NCI-H2081 treated with DMSO at 0.1 percent for 48 hours (cell line): ENCODE measurements at regions not wholly inside any gene's neighbourhood (a gene's known extent, or its start where the extent isn't known, plus 50 kb on each side); places are given as distances from the start of the nearest gene placed in this dataset.

Experiments
- DNase-seq: peaks from one replicate; lab custom pipeline; 2025; lab: John Stamatoyannopoulos, UW

- DNase-seq, result no peak
Observed at GRCh38 chr10:118501171-118501570, 94.3 kb downstream of the PRLHR start.

GRCh38 chr10:118500477-118501104 lies 94.9 kb downstream of the PRLHR start:
- no peak for DNase-seq

DNA sequence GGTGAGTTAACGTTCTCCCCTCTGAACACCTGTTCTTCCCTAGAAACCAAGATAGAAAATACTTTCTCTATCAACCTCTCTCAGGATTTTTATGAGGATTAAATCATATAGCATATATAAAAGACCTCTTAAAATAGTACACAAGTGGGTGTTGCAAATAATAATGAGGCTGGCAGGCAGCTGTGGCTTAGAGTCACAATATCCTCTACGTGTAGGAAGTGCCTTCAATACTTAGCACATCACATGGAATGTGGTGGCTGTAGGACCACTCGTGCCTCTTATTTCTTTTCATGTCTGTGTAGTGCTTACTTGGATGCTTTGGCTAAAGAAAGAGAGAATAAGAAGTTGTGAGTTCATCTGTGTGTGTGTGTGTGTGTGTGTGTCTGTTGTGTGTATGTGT lies 96.3 kb downstream of the PRLHR start:
- no peak for DNase-seq

GRCh38 chr10:118498623-118499022 lies 96.8 kb downstream of the PRLHR start:
- no peak for DNase-seq

- no peak for DNase-seq
Observed at GRCh38 chr10:118497227-118497626, 98.2 kb downstream of the PRLHR start.

DNA sequence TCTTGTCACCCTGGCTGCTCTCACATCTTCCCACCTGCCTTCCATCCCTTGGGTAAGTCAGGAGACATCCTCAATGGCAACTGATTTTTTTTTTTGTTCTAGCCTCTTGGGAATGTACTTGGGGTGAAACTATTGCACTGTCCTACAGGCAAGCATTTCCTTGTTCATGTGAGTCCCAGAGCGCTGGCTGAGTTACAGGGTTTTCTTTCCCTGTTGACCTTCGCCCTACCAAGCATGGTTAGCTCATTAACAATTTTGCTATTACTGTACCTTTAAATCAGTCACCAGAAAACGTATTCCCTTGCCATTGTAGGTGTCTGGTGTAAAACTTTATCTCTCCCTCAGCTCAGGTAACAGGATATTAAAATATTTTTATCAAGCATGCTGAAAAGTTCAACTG lies 98.9 kb downstream of the PRLHR start:
- DNase-seq, result no peak

DNA sequence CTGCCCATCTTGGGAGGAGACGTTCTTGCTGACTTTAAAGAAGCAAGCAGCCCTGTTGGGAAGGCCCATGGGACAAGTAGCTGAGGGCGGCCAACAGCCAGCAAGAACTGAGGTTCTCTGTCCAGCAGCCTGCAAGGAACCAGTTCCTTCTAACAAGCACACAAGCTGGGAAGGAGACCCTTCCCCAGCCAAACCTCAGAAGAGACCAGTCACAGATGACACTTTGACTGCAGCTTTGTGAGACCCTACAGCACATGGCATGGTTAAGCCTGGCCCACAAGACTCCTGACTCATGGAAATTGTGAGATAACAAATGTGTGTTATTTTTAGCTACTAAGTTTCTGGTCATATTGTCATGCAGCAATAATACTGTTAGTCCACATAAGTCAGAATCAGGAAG lies 99.9 kb downstream of the PRLHR start:
- no peak for DNase-seq

- no peak for DNase-seq
Observed at GRCh38 chr10:118491055-118491454, 104.4 kb downstream of the PRLHR start.

DNA sequence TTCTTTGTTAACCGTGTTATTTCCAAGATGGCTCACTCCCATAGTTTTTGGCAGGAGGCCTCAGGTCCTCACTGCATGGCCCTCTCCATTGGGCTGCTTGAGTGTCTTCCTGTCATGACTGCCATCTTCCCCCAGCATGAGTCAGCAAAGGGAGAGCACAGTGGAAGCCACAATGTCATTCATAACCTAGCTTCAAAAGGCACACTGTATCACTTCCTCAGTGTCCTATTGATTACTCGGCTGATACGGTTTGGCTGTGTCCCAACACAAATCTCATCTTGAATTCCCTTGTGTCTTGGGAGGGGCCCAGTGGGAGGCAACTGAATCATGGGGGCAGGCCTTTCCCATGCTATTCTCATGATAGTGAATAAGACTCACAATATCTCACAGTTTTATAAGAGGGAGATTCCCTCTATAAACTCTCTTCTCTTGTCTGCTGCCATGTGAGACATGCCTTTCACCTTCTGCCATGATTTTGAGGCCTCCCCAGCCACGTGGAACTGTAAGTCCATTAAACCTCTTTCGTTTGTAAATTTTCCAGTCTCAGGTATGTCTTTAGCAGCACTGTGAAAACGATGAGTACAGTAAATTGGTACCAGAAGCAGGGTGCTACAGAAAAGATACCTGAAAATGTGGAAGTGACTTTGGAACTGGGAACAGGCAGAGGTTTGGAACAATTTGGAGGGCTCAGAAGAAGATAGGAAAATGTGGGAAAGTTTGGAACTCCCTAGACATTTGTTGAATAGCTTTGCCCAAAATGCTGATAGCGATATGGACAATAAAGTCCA lies 106.5 kb downstream of the PRLHR start:
- DNase-seq, result no peak

DNA sequence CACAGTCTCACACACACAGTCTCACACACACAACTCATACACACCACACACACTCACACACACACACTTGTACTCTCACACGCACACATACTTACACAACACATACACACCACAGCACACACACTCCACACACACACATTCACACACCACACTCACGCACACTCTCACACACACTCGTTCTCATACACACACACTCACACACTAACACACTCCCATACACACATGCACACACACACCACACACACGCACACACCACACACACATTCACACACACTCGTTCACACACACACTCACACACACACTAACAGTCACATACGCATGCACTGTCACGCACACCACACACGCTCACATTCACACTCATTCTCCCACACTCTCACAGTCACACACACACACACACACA lies 109.8 kb downstream of the PRLHR start:
- no peak for DNase-seq

GRCh38 chr10:118484152-118484871 lies 111.1 kb downstream of the PRLHR start:
- no peak for DNase-seq

GRCh38 chr10:118483496-118483895 lies 112.0 kb downstream of the PRLHR start:
- no peak for DNase-seq

DNA sequence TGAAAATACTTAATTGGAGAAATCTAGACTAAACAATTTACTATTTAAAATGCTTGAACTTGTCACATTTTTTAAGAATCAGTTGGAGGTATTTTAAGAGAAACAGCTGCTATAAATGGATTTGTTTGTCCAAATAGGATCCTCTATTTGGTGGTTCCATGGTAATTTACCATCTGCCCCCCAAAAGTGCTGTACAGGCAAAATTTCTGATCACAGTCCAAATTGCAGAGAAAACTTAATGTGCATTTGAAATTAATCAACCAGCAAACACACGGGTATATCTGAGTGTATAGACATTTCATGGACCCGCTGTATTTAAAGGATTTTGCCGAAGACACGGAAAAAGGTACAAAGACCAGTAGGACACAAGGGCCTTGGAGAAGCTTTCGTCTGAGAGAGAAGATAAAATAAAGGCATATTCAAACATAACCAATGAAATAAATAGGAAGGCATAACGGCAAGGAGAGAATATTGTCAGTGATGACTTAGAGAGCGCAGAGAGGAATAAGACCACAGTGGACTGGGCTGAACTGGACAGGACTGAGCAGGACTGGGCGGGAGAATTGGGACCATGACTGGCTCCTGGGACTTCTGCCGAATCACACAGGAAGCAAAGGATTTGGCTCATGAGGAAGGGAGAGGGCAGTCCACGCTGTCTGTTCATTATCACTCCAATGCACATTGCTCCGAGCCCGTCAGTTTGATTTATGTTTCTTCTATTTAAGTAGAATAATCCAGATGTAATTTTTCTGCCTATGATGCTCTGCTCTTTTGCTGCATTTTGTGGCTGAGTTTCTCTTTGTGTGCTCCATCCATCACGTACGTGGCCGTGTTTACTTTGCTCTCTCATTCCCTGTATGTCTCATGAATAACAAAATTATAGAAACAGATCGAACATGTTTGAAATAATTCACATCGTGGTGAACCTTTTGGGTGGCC lies 112.8 kb downstream of the PRLHR start:
- DNase-seq, result no peak

- no peak for DNase-seq
Observed at GRCh38 chr10:118481871-118482270, 113.6 kb downstream of the PRLHR start.

DNA sequence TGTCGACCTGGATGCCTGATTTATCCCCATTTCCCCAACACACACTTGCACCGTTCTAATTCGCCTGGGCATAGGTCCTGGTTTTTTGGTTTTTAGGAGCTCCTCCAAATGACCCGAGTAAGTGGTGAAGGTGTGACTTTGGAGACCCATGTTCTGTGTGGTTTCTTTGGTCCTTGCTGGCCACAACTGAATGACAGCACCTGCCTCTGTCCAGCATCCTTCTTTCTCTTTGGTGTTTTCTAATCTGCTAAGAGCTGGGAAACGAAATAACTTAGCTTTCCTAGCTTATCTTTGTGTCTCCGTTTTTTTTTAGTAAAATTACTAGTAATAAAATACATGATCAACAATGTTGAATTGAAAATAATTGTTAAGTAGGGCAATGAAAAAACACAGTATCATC lies 120.2 kb downstream of the PRLHR start:
- no peak for DNase-seq

DNA sequence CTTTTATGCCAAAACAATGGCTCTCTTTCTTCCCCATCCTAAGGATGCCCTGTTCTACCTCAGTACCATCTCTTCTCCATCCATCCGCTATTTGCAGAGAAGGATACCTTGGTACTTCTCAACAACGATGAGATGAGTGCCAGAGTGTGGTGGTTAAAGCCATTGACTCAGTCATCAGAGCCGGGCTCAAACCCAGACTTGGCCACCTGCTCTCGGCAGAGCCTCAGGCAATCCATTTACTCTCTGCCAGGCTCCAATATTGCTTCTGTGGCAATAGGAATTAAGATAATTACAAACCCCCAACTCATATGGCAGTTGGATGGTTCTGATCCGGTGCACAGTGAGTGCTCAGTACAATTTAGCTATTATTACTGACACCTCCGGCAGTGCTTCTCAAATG lies 121.3 kb downstream of the PRLHR start:
- no peak for DNase-seq

DNA sequence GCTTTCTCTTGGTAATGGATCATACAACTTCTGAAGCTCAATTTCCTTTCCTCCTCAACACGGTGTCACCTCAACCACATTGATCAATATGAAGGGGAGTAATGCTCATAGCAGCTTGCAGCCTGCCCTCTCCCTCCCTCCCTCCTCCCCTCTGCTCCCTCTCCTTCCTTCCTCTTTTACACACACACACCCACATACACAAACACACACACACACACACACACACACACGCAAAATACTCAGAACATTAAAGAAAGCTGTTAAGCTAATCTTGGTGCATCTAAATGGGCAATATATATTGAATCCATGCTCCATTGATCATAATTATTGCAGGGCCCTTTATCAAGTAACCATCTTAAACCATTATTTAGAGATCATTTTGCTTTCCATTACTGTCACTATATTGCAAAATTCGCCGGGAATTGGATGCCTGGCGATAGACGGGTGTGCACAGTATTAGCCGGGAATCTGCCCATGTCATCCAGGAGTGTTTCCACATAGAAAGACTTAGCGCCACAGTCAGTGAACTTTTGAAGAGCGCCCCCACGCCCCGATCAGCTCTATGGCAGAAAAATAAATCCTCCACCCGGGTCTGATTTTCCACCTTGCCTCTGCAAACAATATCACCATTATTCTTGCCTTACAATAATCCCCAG lies 122.0 kb downstream of the PRLHR start:
- DNase-seq, result no peak

GRCh38 chr10:118472415-118473304 lies 122.8 kb downstream of the PRLHR start:
- no peak for DNase-seq

DNA sequence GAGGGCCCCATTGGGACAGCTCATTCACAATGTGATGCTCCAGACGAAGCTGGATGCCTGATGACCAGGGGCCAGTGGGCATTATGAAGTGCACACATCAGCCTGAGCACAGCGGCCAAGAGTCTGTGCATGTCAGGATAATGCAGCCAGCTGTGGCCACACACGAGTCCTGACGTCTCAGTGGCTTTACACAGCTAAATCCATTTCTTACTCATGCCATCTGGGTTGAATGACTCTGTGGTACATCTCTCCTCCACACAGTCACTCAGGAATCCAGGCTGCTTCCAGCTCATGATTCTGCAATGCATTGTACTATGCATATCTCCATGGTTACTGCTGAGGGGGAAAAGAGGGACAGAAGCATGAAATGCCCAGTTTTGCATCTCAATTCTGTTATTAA lies 123.6 kb downstream of the PRLHR start:
- no peak for DNase-seq

- no peak for DNase-seq
Observed at GRCh38 chr10:118470470-118470869, 125.0 kb downstream of the PRLHR start.
